ENCODE measurements at regions not wholly inside any gene's neighbourhood (a gene's known extent, or its start where the extent isn't known, plus 50 kb on each side); places are given as distances from the start of the nearest gene placed in this dataset.

DNA sequence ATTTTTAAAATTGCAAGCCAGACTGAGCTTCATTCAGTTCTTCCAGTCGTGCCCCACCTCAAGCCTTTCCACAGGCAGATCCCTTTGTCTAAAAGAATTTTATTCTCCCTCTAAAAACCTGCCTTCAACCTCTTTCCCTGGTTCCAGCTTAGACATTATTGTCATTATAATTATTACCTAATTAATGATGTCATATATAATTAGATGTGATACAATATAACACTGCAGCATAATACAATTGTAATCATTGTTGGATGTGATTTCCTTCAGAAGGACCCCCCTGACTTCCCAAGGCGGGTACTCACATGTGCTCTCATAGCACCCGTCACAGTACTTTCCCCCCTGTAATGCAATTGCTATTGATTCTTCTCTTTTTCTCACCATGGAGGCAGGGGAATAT, 88.6 kb downstream of the GPAM start:
- ChIA-PET CTCF (ENCODE audit: partially characterized antibody) (no interaction called here), POLR2A (ENCODE audit: partially characterized antibody) (no interaction called here)
- H3K9me3 Mint-ChIP-seq: peaks cover 0 to 3% (median 0%) of the 10 kb centered on the region in 8 donors

DNA sequence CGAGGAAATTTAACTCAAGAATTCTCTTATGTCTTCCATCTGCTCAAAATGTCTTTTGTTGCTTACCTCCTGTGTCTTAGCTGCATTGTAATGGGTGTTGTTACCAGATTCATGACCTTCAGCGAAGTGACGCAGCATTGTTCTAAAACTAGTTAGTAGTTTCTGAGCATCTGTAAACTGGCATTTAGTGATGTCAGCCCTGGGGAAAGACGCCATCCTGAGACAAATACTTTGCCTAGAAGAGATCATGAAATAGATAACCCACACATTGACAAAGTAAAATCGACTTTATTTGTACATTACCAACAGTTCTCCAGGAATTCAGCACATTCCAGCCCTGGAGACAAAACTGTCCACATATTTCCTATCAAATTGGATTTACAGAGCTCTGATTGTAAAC, 87.8 kb downstream of the GPAM start:
- ChIA-PET CTCF (ENCODE audit: partially characterized antibody) (interaction anchor here (1.4 kb wide), 1 partner anchor 23 kb away, joined by 4 read pairs; no protein-coding TSS in a partner anchor), POLR2A (ENCODE audit: partially characterized antibody) (no interaction called here)
- no peaks in the 10 kb centered on the region for H3K27me3 ChIP-seq (ENCODE audit: insufficient read depth, low read length)
- H3K36me3 Mint-ChIP-seq: no peaks in the 10 kb centered on the region
- no peak overlapping the region for H3K4me3 ChIP-seq (ENCODE audit: low read length in 2 of 2)
- intact Hi-C loops (cut with micrococcal nuclease): no loop called here
- peaks cover 0 to 5% (median 0%) of the 10 kb centered on the region in 8 donors for H3K9me3 Mint-ChIP-seq
- no peaks in the 10 kb centered on the region for H3K36me3 ChIP-seq (ENCODE audit: insufficient read depth, low read length)
- no peaks in the 10 kb centered on the region for H3K9me3 ChIP-seq (ENCODE audit: control insufficient read depth in 1 of 2, low read length in 2 of 2)
- no peak for DNase-seq
- peaks cover 4 to 22% of the 10 kb centered on the region in 2 donors for H3K27me3 Mint-ChIP-seq
- no peaks in the 10 kb centered on the region for H3K4me1 ChIP-seq (ENCODE audit: insufficient read depth, low read length)
- no peak overlapping the region for H3K27ac Mint-ChIP-seq
- no peak overlapping the region for H3K27ac ChIP-seq (ENCODE audit: low read depth, low read length)
- H3K4me3 Mint-ChIP-seq: no peak overlapping the region
- no peaks in the 10 kb centered on the region for H3K4me1 Mint-ChIP-seq

More for the DNA sequence above, 88.6 kb downstream of the GPAM start:
- H3K27me3 Mint-ChIP-seq: peaks cover 4 to 20% of the 10 kb centered on the region in 2 donors
- Histone ChIP-seq H3K9me3 (ENCODE audit: control insufficient read depth in 1 of 2, low read length in 2 of 2) (no peaks in the 10 kb centered on the region), H3K4me1 (ENCODE audit: insufficient read depth, low read length) (no peaks in the 10 kb centered on the region), H3K27me3 (ENCODE audit: insufficient read depth, low read length) (no peaks in the 10 kb centered on the region), H3K36me3 (ENCODE audit: insufficient read depth, low read length) (no peaks in the 10 kb centered on the region), H3K4me3 (ENCODE audit: low read length in 2 of 2) (no peak overlapping the region), H3K27ac (ENCODE audit: low read depth, low read length) (no peak overlapping the region)
- no peak overlapping the region for H3K4me3 Mint-ChIP-seq
- intact Hi-C loops (cut with micrococcal nuclease): no loop called here
- H3K27ac Mint-ChIP-seq: no peak overlapping the region
- H3K4me1 Mint-ChIP-seq: no peaks in the 10 kb centered on the region
- no peaks in the 10 kb centered on the region for H3K36me3 Mint-ChIP-seq
- no peak for DNase-seq

DNA sequence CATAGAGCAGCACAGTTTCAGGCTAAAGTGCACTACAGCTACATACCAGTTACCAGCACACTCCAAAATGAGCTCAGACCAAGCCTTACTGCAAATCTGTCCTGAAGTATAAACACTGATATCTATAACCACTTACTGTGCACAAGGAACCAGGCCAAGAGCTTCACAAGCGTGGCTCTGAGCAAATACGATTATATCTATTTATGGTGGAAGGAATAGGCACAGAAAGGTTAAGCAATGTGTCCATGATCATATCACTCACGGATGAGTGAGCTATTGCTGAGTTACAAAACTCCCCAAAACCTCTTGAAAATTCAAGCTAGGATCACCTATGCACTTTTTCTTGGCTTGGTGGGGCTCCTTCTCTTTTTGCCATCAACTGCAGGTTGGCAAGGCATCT, 84.9 kb downstream of the GPAM start:
- intact Hi-C loops (cut with micrococcal nuclease): no loop called here
- Mint-ChIP-seq H3K36me3 (no peaks in the 10 kb centered on the region), H3K4me1 (no peaks in the 10 kb centered on the region), H3K27ac (no peak overlapping the region), H3K27me3 (peaks cover 15 to 41% of the 10 kb centered on the region in 2 donors), H3K9me3 (peaks cover 0 to 5% (median 1%) of the 10 kb centered on the region in 8 donors), H3K4me3 (no peak overlapping the region)
- Histone ChIP-seq H3K36me3 (ENCODE audit: insufficient read depth, low read length) (no peaks in the 10 kb centered on the region), H3K27me3 (ENCODE audit: insufficient read depth, low read length) (no peaks in the 10 kb centered on the region), H3K4me1 (ENCODE audit: insufficient read depth, low read length) (no peaks in the 10 kb centered on the region), H3K4me3 (ENCODE audit: low read length in 2 of 2) (no peak overlapping the region), H3K9me3 (ENCODE audit: control insufficient read depth in 1 of 2, low read length in 2 of 2) (no peaks in the 10 kb centered on the region), H3K27ac (ENCODE audit: low read depth, low read length) (no peak overlapping the region)
- CTCF ChIA-PET (ENCODE audit: partially characterized antibody): interaction anchor here (1.2 kb wide), 1 partner anchor 39 kb away, joined by 3 read pairs; no protein-coding TSS in a partner anchor
- DNase-seq: no peak
- POLR2A ChIA-PET (ENCODE audit: partially characterized antibody): no interaction called here
